ENCODE measurements at regions not wholly inside any gene's neighbourhood (a gene's known extent, or its start where the extent isn't known, plus 50 kb on each side); places are given as distances from the start of the nearest gene placed in this dataset.

GRCh38 chr7:113825832-113826231 is 93.0 kb downstream of the PPP1R3A start:
- Mint-ChIP-seq H3K36me3 (no peaks in the 10 kb centered on the region), H3K4me3 (no peak overlapping the region), H3K9me3 (peaks cover 0 to 4% (median 0%) of the 10 kb centered on the region in 11 donors), H3K4me1 (no peaks in the 10 kb centered on the region), H3K27me3 (no peaks in the 10 kb centered on the region), H3K27ac (no peak overlapping the region)
- Histone ChIP-seq H3K36me3 (ENCODE audit: control insufficient read depth in 2 of 3, insufficient read depth in 3 of 3, low read length in 3 of 3) (no peaks in the 10 kb centered on the region), H3K4me3 (ENCODE audit: low read length) (no peak overlapping the region), H3K9me3 (ENCODE audit: control insufficient read depth in 2 of 3, low read length in 3 of 3) (no peaks in the 10 kb centered on the region), H3K27ac (ENCODE audit: low read depth, low read length) (no peak overlapping the region), H3K27me3 (ENCODE audit: control insufficient read depth in 2 of 2, insufficient read depth in 2 of 2, low read length in 2 of 2) (no peaks in the 10 kb centered on the region), H3K4me1 (ENCODE audit: control insufficient read depth in 2 of 2, insufficient read depth in 2 of 2, low read length in 2 of 2) (no peaks in the 10 kb centered on the region)
- CTCF ChIA-PET = no interaction called here
- ATAC-seq (no peak), DNase-seq (no peak)
- POLR2A ChIA-PET = no interaction called here
- intact Hi-C loops (cut with micrococcal nuclease) = no loop called here

- Mint-ChIP-seq H3K36me3 (no peaks in the 10 kb centered on the region), H3K27me3 (no peaks in the 10 kb centered on the region), H3K27ac (no peak overlapping the region), H3K9me3 (peaks cover 0 to 4% (median 0%) of the 10 kb centered on the region in 11 donors), H3K4me1 (no peaks in the 10 kb centered on the region), H3K4me3 (no peak overlapping the region)
- Histone ChIP-seq H3K27ac (ENCODE audit: low read depth, low read length) (no peak overlapping the region), H3K9me3 (ENCODE audit: control insufficient read depth in 2 of 3, low read length in 3 of 3) (no peaks in the 10 kb centered on the region), H3K4me1 (ENCODE audit: control insufficient read depth in 2 of 2, insufficient read depth in 2 of 2, low read length in 2 of 2) (no peaks in the 10 kb centered on the region), H3K36me3 (ENCODE audit: control insufficient read depth in 2 of 3, insufficient read depth in 3 of 3, low read length in 3 of 3) (no peaks in the 10 kb centered on the region), H3K27me3 (ENCODE audit: control insufficient read depth in 2 of 2, insufficient read depth in 2 of 2, low read length in 2 of 2) (no peaks in the 10 kb centered on the region), H3K4me3 (ENCODE audit: low read length) (no peak overlapping the region)
- no peak for DNase-seq
- intact Hi-C loops (cut with micrococcal nuclease) = no loop called here
- ChIA-PET CTCF (no interaction called here), POLR2A (no interaction called here)
- ATAC-seq = no peak
These were observed 94.5 kb downstream of the PPP1R3A start for GRCh38 chr7:113824117-113824823.

DNA sequence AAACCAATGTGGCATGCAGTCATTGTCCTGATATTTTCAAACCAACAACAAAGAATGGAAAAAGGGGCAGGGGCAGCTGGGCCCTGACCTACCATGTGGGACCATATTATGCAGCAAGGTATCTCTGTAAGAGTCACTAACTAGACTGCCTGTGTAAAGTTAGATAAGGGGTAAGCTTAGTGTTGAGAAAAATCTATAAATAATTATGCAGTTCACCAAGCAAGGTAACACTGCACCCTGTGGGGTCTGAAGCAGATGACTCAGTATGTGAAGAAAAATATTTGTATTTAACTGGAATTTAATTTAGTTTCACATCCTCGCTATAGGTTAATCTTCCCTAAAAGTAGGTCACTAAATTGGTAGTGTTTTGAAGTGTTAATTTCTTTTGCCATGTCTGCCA is 99.3 kb downstream of the PPP1R3A start:
- no peak overlapping the region for H3K4me3 Mint-ChIP-seq
- DNase-seq (no peak), ATAC-seq (no peak)
- no peaks in the 10 kb centered on the region for H3K9me3 ChIP-seq (ENCODE audit: control insufficient read depth in 2 of 3, low read length in 3 of 3)
- no peaks in the 10 kb centered on the region for H3K27me3 Mint-ChIP-seq
- intact Hi-C loops (cut with micrococcal nuclease) = no loop called here
- no peak overlapping the region for H3K27ac ChIP-seq (ENCODE audit: low read depth, low read length)
- H3K4me1 Mint-ChIP-seq = no peaks in the 10 kb centered on the region
- POLR2A ChIA-PET = no interaction called here
- H3K4me1 ChIP-seq (ENCODE audit: control insufficient read depth in 2 of 2, insufficient read depth in 2 of 2, low read length in 2 of 2) = no peaks in the 10 kb centered on the region
- peaks cover 0 to 4% (median 0%) of the 10 kb centered on the region in 11 donors for H3K9me3 Mint-ChIP-seq
- H3K36me3 ChIP-seq (ENCODE audit: control insufficient read depth in 2 of 3, insufficient read depth in 3 of 3, low read length in 3 of 3) = no peaks in the 10 kb centered on the region
- no peaks in the 10 kb centered on the region for H3K36me3 Mint-ChIP-seq
- no peak overlapping the region for H3K27ac Mint-ChIP-seq
- no peaks in the 10 kb centered on the region for H3K27me3 ChIP-seq (ENCODE audit: control insufficient read depth in 2 of 2, insufficient read depth in 2 of 2, low read length in 2 of 2)
- no peak overlapping the region for H3K4me3 ChIP-seq (ENCODE audit: low read length)
- CTCF ChIA-PET = no interaction called here

GRCh38 chr7:113816639-113817038 is 102.2 kb downstream of the PPP1R3A start:
- ChIA-PET CTCF (no interaction called here), POLR2A (no interaction called here)
- no peak overlapping the region for H3K27ac Mint-ChIP-seq
- intact Hi-C loops (cut with micrococcal nuclease) = no loop called here
- H3K4me3 Mint-ChIP-seq = no peak overlapping the region
- DNase-seq (no peak), ATAC-seq (no peak)
- H3K27ac ChIP-seq (ENCODE audit: low read depth, low read length) = no peak overlapping the region
- no peaks in the 10 kb centered on the region for H3K36me3 Mint-ChIP-seq
- no peaks in the 10 kb centered on the region for H3K36me3 ChIP-seq (ENCODE audit: control insufficient read depth in 2 of 3, insufficient read depth in 3 of 3, low read length in 3 of 3)
- no peaks in the 10 kb centered on the region for H3K27me3 ChIP-seq (ENCODE audit: control insufficient read depth in 2 of 2, insufficient read depth in 2 of 2, low read length in 2 of 2)
- no peak overlapping the region for H3K4me3 ChIP-seq (ENCODE audit: low read length)
- H3K4me1 Mint-ChIP-seq = no peaks in the 10 kb centered on the region
- no peaks in the 10 kb centered on the region for H3K27me3 Mint-ChIP-seq
- no peaks in the 10 kb centered on the region for H3K9me3 ChIP-seq (ENCODE audit: control insufficient read depth in 2 of 3, low read length in 3 of 3)
- H3K4me1 ChIP-seq (ENCODE audit: control insufficient read depth in 2 of 2, insufficient read depth in 2 of 2, low read length in 2 of 2) = no peaks in the 10 kb centered on the region
- H3K9me3 Mint-ChIP-seq = peaks cover 0 to 3% (median 0%) of the 10 kb centered on the region in 11 donors

GRCh38 chr7:113813471-113813870 is 105.3 kb downstream of the PPP1R3A start:
- no peak overlapping the region for H3K4me3 Mint-ChIP-seq
- H3K9me3 Mint-ChIP-seq = peaks cover 0 to 5% (median 0%) of the 10 kb centered on the region in 11 donors
- CTCF ChIA-PET = no interaction called here

DNA sequence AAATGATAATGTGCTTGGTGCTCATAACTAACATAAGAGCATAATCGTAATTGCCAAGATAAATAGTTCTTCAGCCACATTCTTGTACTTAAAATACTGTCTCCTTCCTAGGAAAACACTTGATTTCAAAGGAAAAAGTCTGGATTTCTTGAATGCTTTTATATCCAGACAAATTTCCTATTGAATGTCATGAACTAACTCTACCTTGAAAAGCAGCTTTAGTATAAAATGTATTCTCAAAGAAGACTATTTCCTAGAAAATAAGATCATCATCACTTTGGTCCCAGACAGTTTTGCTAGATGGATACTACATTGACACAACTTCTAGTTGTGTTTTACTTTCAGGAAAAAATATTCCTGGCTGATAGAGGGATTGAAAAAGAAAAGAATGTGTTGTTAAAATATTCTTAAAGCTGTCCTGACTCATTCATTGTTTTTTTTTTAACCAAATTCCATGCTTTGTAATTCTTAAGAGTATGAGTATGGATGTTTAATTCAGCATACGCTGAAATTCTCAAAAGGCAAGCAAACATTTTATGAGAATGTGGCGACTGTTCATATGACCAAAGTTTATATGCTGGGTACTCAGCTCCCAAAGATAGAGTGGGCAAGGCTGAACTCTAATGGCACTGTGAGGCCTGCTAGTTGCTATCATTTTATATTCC is 106.1 kb downstream of the PPP1R3A start:
- H3K36me3 Mint-ChIP-seq = no peaks in the 10 kb centered on the region
- H3K9me3 Mint-ChIP-seq = peaks cover 0 to 5% (median 0%) of the 10 kb centered on the region in 11 donors
- H3K27ac Mint-ChIP-seq = no peak overlapping the region
- DNase-seq (no peak), ATAC-seq (no peak)
- intact Hi-C loops (cut with micrococcal nuclease) = no loop called here
- H3K27me3 ChIP-seq (ENCODE audit: control insufficient read depth in 2 of 2, insufficient read depth in 2 of 2, low read length in 2 of 2) = no peaks in the 10 kb centered on the region
- CTCF ChIA-PET = no interaction called here
- H3K27me3 Mint-ChIP-seq = no peaks in the 10 kb centered on the region
- no peak overlapping the region for H3K27ac ChIP-seq (ENCODE audit: low read depth, low read length)
- POLR2A ChIA-PET = no interaction called here
- H3K4me3 Mint-ChIP-seq = no peak overlapping the region
- H3K4me1 Mint-ChIP-seq = no peaks in the 10 kb centered on the region
- H3K4me1 ChIP-seq (ENCODE audit: control insufficient read depth in 2 of 2, insufficient read depth in 2 of 2, low read length in 2 of 2) = no peaks in the 10 kb centered on the region
- H3K36me3 ChIP-seq (ENCODE audit: control insufficient read depth in 2 of 3, insufficient read depth in 3 of 3, low read length in 3 of 3) = no peaks in the 10 kb centered on the region
- no peaks in the 10 kb centered on the region for H3K9me3 ChIP-seq (ENCODE audit: control insufficient read depth in 2 of 3, low read length in 3 of 3)
- no peak overlapping the region for H3K4me3 ChIP-seq (ENCODE audit: low read length)

More at GRCh38 chr7:113813471-113813870, 105.3 kb downstream of the PPP1R3A start:
- DNase-seq (no peak), ATAC-seq (no peak)
- intact Hi-C loops (cut with micrococcal nuclease) = no loop called here
- Histone ChIP-seq H3K4me3 (ENCODE audit: low read length) (no peak overlapping the region), H3K4me1 (ENCODE audit: control insufficient read depth in 2 of 2, insufficient read depth in 2 of 2, low read length in 2 of 2) (no peaks in the 10 kb centered on the region), H3K9me3 (ENCODE audit: control insufficient read depth in 2 of 3, low read length in 3 of 3) (no peaks in the 10 kb centered on the region), H3K27ac (ENCODE audit: low read depth, low read length) (no peak overlapping the region), H3K27me3 (ENCODE audit: control insufficient read depth in 2 of 2, insufficient read depth in 2 of 2, low read length in 2 of 2) (no peaks in the 10 kb centered on the region), H3K36me3 (ENCODE audit: control insufficient read depth in 2 of 3, insufficient read depth in 3 of 3, low read length in 3 of 3) (no peaks in the 10 kb centered on the region)
- POLR2A ChIA-PET = no interaction called here
- Mint-ChIP-seq H3K27me3 (no peaks in the 10 kb centered on the region), H3K4me1 (no peaks in the 10 kb centered on the region), H3K36me3 (no peaks in the 10 kb centered on the region), H3K27ac (no peak overlapping the region)

GRCh38 chr7:113810080-113810744 is 108.6 kb downstream of the PPP1R3A start:
- ATAC-seq = no peak

More at GRCh38 chr7:113810080-113810744, 108.6 kb downstream of the PPP1R3A start:
- Histone ChIP-seq H3K9me3 (ENCODE audit: control insufficient read depth in 2 of 3, low read length in 3 of 3) (no peaks in the 10 kb centered on the region), H3K36me3 (ENCODE audit: control insufficient read depth in 2 of 3, insufficient read depth in 3 of 3, low read length in 3 of 3) (no peaks in the 10 kb centered on the region), H3K4me3 (ENCODE audit: low read length) (no peak overlapping the region), H3K4me1 (ENCODE audit: control insufficient read depth in 2 of 2, insufficient read depth in 2 of 2, low read length in 2 of 2) (no peaks in the 10 kb centered on the region), H3K27ac (ENCODE audit: low read depth, low read length) (no peak overlapping the region), H3K27me3 (ENCODE audit: control insufficient read depth in 2 of 2, insufficient read depth in 2 of 2, low read length in 2 of 2) (no peaks in the 10 kb centered on the region)
- intact Hi-C loops (cut with micrococcal nuclease) = no loop called here
- no peak overlapping the region for H3K27ac Mint-ChIP-seq
- ChIA-PET POLR2A (no interaction called here), CTCF (no interaction called here)
- no peak overlapping the region for H3K4me3 Mint-ChIP-seq
- H3K4me1 Mint-ChIP-seq = no peaks in the 10 kb centered on the region
- H3K27me3 Mint-ChIP-seq = no peaks in the 10 kb centered on the region
- H3K36me3 Mint-ChIP-seq = no peaks in the 10 kb centered on the region
- DNase-seq = no peak
- H3K9me3 Mint-ChIP-seq = peaks cover 0 to 5% (median 0%) of the 10 kb centered on the region in 11 donors

Data from naive thymus-derived CD4-positive, alpha-beta T cell (primary cell).